ENCODE measurements at regions not wholly inside any gene's neighbourhood (a gene's known extent, or its start where the extent isn't known, plus 50 kb on each side); places are given as distances from the start of the nearest gene placed in this dataset.

DNA sequence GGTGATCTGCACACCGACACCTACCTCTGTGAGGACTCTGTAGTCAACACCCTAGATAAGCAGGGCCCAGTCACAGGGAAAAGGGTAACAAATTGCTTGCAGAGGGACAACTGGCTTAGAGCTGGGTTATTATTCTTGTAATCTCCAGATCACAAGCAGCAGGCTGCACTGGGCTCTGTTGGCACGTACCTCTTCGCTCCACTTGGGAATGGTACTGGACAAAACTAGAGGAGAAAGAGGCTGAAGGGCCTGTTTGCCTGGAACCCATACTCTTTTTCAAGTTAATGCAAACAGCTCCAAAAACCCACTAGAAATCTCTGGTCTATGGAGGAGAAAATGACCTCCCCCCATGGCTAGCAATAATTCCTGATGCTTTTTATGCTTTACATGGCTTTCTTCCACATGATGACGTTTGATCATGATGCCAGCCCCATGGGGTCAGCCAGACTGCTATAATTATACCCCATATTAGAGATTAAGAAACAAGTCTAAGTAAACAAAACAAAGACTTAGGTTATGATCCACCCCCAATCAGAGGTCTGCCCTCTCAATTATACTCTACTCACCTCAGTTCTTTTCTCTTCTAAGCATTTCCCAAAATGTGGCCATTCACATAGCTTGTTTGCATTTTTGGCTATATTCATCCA is 190.0 kb downstream of the UNC5CL start:
- ATAC-seq (ENCODE audit: low FRiP score) = no peak
- no peak for DNase-seq (ENCODE audit: low spot score)
- TF ChIP-seq, protein P1, sequence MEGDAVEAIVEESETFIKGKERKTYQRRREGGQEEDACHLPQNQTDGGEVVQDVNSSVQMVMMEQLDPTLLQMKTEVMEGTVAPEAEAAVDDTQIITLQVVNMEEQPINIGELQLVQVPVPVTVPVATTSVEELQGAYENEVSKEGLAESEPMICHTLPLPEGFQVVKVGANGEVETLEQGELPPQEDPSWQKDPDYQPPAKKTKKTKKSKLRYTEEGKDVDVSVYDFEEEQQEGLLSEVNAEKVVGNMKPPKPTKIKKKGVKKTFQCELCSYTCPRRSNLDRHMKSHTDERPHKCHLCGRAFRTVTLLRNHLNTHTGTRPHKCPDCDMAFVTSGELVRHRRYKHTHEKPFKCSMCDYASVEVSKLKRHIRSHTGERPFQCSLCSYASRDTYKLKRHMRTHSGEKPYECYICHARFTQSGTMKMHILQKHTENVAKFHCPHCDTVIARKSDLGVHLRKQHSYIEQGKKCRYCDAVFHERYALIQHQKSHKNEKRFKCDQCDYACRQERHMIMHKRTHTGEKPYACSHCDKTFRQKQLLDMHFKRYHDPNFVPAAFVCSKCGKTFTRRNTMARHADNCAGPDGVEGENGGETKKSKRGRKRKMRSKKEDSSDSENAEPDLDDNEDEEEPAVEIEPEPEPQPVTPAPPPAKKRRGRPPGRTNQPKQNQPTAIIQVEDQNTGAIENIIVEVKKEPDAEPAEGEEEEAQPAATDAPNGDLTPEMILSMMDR (IDR thresholded peaks at IDR 0.05) = no peak

DNA sequence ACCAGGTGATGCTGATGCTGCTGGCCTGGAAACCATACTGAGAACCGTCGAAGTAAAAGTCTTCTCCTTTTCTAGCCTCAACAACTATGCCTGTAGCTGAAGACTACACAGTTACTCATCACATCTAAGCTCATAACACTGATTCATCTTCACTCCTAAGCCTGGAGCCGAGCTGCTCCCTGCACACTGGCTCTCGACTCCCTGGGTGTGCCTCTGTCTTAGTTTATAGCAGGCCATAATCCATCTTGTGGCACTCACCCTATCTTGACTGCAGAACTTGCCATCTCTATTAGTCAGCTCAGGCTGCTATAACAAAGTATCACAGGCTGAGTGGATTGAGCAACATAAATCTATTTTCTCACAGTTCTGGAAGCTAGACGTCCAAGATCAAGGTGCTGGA is 191.0 kb downstream of the UNC5CL start:
- TF ChIP-seq, protein P1 (IDR thresholded peaks at IDR 0.05) = no peak
- no peak for DNase-seq (ENCODE audit: low spot score)
- no peak for ATAC-seq (ENCODE audit: low FRiP score)

DNA sequence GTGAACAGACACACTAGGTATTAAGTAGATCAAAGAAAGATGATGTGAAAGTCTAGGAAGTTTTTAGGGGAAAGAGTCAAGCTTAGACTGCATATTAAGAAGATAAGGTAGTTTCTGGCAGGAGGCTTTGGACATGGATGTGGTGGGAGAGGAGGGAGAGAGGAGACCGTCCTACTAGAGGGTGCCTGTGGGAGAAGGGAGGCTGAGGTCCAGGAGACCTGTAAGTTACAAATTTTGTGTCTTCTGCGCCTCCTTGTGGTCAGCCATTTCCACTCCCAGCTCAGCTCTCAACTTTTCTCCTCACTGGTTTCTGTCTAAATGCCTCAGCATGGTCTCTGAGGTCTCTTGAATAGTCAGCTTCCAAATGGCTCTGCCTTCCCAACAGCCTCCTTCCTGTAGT is 193.5 kb downstream of the UNC5CL start:
- TF ChIP-seq, protein P1 (IDR thresholded peaks at IDR 0.05) = no peak
- ATAC-seq (ENCODE audit: low FRiP score) = no peak
- no peak for DNase-seq (ENCODE audit: low spot score)

DNA sequence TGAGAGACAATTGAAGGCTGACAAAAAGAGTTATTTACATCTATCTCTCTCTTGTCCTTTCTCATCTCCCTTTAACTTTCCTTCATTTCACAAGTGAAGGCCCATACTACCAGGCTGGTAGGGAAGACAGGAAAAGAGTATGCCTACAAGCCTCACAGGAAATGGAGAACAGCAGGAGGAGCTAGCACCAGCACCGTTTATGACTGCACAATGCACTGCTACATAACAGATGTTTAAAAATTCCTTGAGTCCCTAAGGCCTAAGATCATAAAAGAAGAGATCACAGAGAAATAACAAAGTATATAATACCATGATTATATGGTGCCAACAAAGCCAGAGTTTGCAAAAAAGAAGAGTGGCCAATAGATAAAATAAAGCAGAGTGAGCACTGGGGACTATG is 194.8 kb downstream of the UNC5CL start:
- TF ChIP-seq, protein P1 (IDR thresholded peaks at IDR 0.05) = no peak
- ATAC-seq (ENCODE audit: low FRiP score) = no peak
- DNase-seq (ENCODE audit: low spot score) = no peak

DNA sequence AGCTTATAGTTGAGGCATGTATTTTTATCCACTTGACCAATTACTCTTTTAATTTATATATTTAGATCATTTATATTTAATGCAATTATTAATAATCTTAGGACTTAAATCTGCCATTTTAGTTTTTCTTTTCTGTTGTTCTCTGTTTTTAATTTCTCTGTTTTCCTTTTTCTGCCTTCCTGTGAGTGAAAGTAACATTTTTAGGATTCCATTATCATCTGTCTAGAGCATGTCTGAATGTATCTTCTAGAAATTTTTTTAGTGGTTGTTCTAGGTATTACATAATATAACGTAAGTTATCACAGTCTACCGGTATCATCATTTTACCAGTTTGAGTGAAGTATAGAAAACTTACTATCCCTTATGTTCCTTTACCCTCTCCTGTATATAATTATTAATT is 197.3 kb downstream of the UNC5CL start:
- ATAC-seq (ENCODE audit: low FRiP score) = no peak
- TF ChIP-seq, protein P1 (IDR thresholded peaks at IDR 0.05) = no peak
- DNase-seq (ENCODE audit: low spot score) = no peak

DNA sequence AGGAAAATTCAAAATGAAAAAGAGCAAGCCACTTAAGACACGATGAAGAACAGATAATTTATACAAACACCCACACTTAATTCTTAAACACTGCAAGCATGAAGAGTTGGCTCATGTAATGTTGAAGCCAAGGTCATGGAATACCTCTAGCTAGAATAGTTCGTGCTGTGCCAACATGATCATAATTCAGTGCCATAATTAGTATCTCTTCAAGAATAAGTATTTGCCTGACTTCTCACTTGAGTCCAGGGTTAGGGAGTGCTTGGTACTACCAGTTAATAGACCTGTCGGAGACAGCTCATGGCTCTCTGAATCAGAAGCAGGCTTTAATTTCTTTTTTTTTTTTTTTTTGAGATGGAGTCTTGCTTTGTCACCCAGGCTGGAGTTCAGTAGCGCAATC is 206.3 kb downstream of the UNC5CL start:
- ATAC-seq (ENCODE audit: low FRiP score) (no peak), DNase-seq (ENCODE audit: low spot score) (no peak)
- TF ChIP-seq, protein P1 (IDR thresholded peaks at IDR 0.05) = no peak

DNA sequence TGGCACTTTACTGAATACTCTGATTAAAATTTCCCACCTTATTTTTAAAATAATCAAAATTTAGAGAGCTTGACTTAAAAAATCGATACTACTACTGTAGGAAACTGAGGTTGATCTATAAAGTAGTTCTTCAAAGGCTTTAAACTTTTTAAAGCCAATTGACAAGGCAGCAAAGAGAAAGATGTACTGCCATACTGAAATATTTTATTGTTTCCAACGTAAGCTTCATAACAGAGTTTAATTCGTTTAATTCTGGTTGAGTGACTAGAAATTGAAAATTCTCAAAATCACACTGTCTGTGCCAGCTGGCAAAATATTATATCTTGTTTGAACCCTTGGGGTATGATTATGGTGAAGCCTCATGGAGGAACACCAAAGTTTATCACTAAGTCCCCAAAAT is 207.6 kb downstream of the UNC5CL start:
- ATAC-seq (ENCODE audit: low FRiP score) (no peak), DNase-seq (ENCODE audit: low spot score) (no peak)

More for the DNA sequence above, 207.6 kb downstream of the UNC5CL start:
- TF ChIP-seq, protein P1 (IDR thresholded peaks at IDR 0.05) = no peak

Data from omental fat pad (tissue), 3 donors.